ENCODE measurements at regions not wholly inside any gene's neighbourhood (a gene's known extent, or its start where the extent isn't known, plus 50 kb on each side); places are given as distances from the start of the nearest gene placed in this dataset.

GRCh38 chr6:56377295-56377694 is 129.9 kb upstream of the COL21A1 start:
- no peak for DNase-seq

GRCh38 chr6:56375806-56376205 is 128.4 kb upstream of the COL21A1 start:
- DNase-seq: no peak

GRCh38 chr6:56374841-56375369 is 127.5 kb upstream of the COL21A1 start:
- DNase-seq: no peak

- DNase-seq: no peak
These were observed 125.1 kb upstream of the COL21A1 start for GRCh38 chr6:56372406-56372995.

- DNase-seq: no peak
These were observed 123.3 kb upstream of the COL21A1 start for GRCh38 chr6:56370561-56371211.

GRCh38 chr6:56370127-56370540 is 122.8 kb upstream of the COL21A1 start:
- peak; percentile 50 to 82 for DNase-seq

GRCh38 chr6:56368491-56368890 is 121.1 kb upstream of the COL21A1 start:
- DNase-seq: no peak

GRCh38 chr6:56366141-56366852 is 118.9 kb upstream of the COL21A1 start:
- DNase-seq: no peak

- DNase-seq: no peak
These were observed 117.5 kb upstream of the COL21A1 start for GRCh38 chr6:56364827-56365339.

- no peak for DNase-seq
These were observed 117.0 kb upstream of the COL21A1 start for GRCh38 chr6:56364431-56364826.

- no peak for DNase-seq
These were observed 116.5 kb upstream of the COL21A1 start for GRCh38 chr6:56363796-56364430.

GRCh38 chr6:56361812-56362211 is 114.4 kb upstream of the COL21A1 start:
- no peak for DNase-seq

GRCh38 chr6:56359201-56359899 is 112.0 kb upstream of the COL21A1 start:
- DNase-seq: peak; percentile 27 to 75

- DNase-seq: no peak
These were observed 110.4 kb upstream of the COL21A1 start for GRCh38 chr6:56357616-56358373.

- no peak for DNase-seq
These were observed 109.0 kb upstream of the COL21A1 start for GRCh38 chr6:56356426-56356825.

- DNase-seq: no peak
These were observed 106.5 kb upstream of the COL21A1 start for GRCh38 chr6:56353860-56354259.

GRCh38 chr6:56350628-56351260 is 103.4 kb upstream of the COL21A1 start:
- no peak for DNase-seq

- no peak for DNase-seq
These were observed 101.8 kb upstream of the COL21A1 start for GRCh38 chr6:56349194-56349593.

- no peak for DNase-seq
These were observed 101.2 kb upstream of the COL21A1 start for GRCh38 chr6:56348578-56348977.

GRCh38 chr6:56347526-56347925 is 100.1 kb upstream of the COL21A1 start:
- no peak for DNase-seq

- no peak for DNase-seq
These were observed 99.6 kb upstream of the COL21A1 start for GRCh38 chr6:56346958-56347357.
